HG03280 (cell line): ENCODE measurements at regions not wholly inside any gene's neighbourhood (a gene's known extent, or its start where the extent isn't known, plus 50 kb on each side); places are given as distances from the start of the nearest gene placed in this dataset.
"Not testable (repeated sequence)": the region's sequence is repeated elsewhere in the genome, so short reads cannot be mapped to it uniquely, and the experiment has no call there.

Experiments
- ATAC-seq: cut with Tn5 transposase; IDR thresholded peaks from one replicate; pipeline ENCODE4 v1.9.1; 2021; ENCODE audit warnings: mild to moderate bottlenecking, moderate library complexity; ENCODE audit not compliant: unreplicated experiment

- not testable (repeated sequence) for ATAC-seq
Measured at GRCh38 chr1:30517241-30517640, 206.1 kb downstream of the MATN1 start.

DNA sequence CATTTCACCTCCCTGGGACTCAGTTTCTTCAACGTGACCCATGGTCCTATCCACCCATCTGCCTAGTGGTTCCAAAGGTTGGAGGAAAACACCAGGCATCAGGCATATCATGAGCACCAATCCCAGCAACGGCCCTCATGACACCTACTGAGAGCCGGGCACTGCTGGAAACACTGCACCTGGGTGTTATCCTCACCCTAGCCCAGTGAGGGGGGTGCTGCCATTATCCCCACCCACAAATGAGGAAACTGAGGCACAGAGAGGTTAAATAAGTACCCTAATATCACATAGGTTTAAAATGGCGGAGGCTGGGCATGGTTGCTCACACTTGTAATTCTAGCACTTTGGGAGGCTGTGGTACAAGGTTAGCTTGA is 206.9 kb downstream of the MATN1 start:
- no peak for ATAC-seq

GRCh38 chr1:30515755-30516484 is 207.5 kb downstream of the MATN1 start:
- no peak for ATAC-seq

GRCh38 chr1:30514945-30515344 is 208.4 kb downstream of the MATN1 start:
- no peak for ATAC-seq

GRCh38 chr1:30514137-30514654 is 209.2 kb downstream of the MATN1 start:
- ATAC-seq, result no peak

GRCh38 chr1:30513396-30514136 is 209.8 kb downstream of the MATN1 start:
- ATAC-seq, result no peak

DNA sequence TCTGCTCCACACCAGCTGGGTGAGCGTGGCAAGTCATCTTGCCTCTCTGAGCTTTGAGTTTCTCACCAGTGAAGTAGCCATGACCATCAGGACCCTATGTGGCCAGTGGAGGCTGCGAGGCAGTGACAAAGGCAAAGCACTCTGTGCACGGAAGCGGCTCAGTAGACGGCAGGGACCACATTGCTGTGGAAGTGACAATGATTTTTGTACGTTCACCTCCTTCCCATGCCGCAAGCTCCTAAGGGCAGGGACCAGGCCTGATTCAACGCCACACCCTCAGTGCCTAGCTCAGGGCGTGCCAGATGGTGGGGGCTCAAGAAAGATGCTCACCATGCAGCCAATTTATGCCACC is 210.5 kb downstream of the MATN1 start:
- ATAC-seq, result no peak

GRCh38 chr1:30511991-30512913 is 211.1 kb downstream of the MATN1 start:
- no peak for ATAC-seq

- ATAC-seq, result no peak
Measured at GRCh38 chr1:30511563-30511962, 211.8 kb downstream of the MATN1 start.

DNA sequence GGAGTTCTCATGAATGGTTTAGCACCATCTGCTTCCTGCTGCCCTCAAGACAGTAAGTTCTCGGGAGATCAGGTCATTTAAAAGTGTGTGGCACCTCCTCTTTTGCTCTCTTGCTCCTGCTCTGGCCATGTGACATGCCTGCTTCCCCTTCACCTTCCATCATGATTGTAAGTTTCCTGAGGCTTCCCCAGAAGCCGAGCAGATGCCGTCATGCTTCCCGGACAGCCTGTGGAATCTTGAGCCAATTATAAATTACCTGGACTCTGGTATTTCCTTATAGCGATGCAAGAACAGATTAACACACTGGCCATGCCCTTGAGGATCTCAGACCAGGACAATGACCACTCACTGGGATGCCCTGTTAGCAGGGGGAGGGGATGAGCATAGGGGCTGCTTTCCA is 212.3 kb downstream of the MATN1 start:
- no peak for ATAC-seq

GRCh38 chr1:30509670-30510069 is 213.7 kb downstream of the MATN1 start:
- ATAC-seq, result no peak

DNA sequence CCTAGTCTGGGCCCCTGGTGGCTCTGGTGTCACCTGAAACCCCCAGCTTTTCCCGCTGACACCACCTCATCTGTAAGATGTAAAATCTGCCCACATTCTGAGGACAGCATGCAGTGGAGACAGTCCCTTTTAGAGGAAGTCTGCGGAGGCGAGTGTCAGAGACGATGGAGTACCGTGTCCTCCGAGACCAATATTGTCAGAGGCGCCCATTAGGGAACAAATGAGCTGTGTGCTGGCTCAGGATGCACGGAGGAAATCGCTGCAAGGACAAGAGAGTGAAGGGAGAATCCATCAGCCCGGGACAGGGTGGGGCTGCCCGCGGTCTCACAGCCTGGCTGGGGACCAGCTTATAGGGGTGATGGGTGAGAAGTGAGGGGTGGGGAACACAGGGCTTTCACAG is 214.8 kb downstream of the MATN1 start:
- ATAC-seq, result no peak

DNA sequence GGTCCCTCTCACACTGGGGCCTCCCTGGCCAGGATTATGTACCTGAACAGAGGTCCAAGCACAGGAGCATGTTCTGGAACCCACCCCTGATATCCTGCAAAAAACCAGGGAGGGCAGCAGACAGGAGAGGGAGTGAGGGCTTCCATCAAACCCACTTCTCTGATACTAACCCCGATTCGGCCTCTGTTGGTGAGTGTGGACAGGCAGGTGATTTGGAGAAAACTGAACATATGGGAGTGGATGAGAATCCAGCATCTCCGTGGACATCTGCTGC is 215.3 kb downstream of the MATN1 start:
- no peak for ATAC-seq

- no peak for ATAC-seq
Measured at GRCh38 chr1:30507401-30508174, 215.8 kb downstream of the MATN1 start.

- ATAC-seq, result no peak
Measured at GRCh38 chr1:30507016-30507312, 216.4 kb downstream of the MATN1 start.

DNA sequence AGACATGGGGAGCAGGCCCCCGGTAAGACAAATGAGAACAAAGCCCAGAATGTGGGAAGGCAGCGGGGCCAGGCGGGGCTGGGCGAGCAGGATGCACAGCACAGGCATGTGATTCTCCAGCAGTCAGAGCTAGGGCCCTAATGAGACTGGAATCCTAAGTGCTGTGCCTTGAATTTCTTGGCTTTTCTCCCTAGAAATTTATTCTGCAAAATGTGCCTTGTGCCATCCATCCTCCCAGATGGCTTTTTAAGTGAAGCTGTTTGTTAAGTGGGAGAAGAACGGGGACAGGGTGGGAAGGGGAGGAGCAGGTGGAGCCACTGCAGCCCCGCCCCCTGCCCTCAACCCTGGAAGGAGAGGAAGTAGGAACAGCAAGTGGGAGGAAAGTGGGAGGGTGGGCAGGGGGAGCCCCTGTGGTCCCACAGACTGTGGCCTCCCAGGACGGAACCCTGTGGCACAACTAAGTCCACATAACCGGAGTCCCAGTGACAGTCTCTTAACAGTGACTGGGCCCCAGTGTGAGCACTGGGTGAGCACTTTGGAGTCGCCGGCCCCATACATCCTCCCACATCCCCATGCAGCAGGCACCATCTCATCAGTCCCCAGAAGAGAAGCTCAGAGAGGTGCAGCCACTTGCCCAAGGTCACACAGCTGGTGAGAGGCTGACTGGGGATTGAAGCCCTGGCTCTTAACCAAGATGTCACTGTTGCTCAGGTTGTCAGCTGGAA is 216.9 kb downstream of the MATN1 start:
- ATAC-seq, result no peak

DNA sequence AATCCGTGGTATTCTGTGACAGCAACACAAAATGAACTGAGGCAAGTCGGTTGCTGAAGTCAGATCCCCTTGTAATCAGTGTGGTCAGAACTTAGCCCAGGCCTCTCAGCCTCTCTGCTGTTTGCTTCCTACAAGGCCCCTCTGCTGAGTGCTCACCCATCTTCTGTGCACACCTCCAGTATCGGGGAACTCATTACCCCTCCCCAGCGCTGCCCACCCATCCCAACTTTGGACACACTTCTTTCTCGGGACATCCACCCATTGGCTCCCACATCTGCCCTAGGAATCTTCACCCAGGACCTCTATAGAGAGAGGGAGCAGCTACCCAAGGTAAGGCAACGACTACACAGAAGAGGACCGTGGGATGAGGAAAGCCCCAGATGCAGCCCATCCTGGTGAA is 217.5 kb downstream of the MATN1 start:
- ATAC-seq, result no peak

DNA sequence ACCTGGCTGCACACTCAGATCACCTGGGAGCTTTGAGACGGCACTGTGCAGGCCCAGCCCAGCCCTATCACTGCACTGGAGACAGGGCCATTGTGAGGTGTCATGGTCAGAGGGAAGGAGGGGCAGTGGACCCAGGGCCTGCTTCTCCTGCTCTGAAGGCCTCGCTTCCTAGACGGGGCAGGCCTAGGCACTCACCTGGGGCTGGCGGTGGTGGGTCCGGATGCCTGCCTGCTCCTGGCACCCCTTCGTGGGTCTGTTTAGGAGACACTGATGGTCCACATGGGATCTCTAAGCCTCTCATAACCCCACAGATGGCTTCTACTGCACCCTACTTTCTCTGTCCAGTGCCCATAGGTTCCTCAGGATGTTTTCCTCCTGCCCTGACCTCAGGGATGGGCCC is 230.9 kb downstream of the MATN1 start:
- ATAC-seq, result no peak

GRCh38 chr1:30491831-30492230 is 231.6 kb downstream of the MATN1 start:
- no peak for ATAC-seq

GRCh38 chr1:30490554-30491053 is 232.8 kb downstream of the MATN1 start:
- no peak for ATAC-seq
